HG03521 (cell line): ENCODE measurements at regions not wholly inside any gene's neighbourhood (a gene's known extent, or its start where the extent isn't known, plus 50 kb on each side); places are given as distances from the start of the nearest gene placed in this dataset.

Experiments used
- ATAC-seq: cut with Tn5 transposase; IDR thresholded peaks from one replicate; pipeline ENCODE4 v1.9.1; 2021; ENCODE audit warnings: mild to moderate bottlenecking, moderate library complexity; ENCODE audit not compliant: unreplicated experiment

GRCh38 chr13:106354961-106355360, 180.5 kb downstream of the EFNB2 start:
- no peak for ATAC-seq

- no peak for ATAC-seq
Measured at GRCh38 chr13:106352850-106353249, 182.6 kb downstream of the EFNB2 start.

GRCh38 chr13:106351251-106351650, 184.2 kb downstream of the EFNB2 start:
- no peak for ATAC-seq

- ATAC-seq, result no peak
Measured at GRCh38 chr13:106350208-106350607, 185.3 kb downstream of the EFNB2 start.

GRCh38 chr13:106349080-106349931, 186.2 kb downstream of the EFNB2 start:
- no peak for ATAC-seq

- no peak for ATAC-seq
Measured at GRCh38 chr13:106348075-106348840, 187.2 kb downstream of the EFNB2 start.

GRCh38 chr13:106344342-106344741, 191.1 kb downstream of the EFNB2 start:
- ATAC-seq, result no peak

GRCh38 chr13:106343836-106344235, 191.6 kb downstream of the EFNB2 start:
- no peak for ATAC-seq

GRCh38 chr13:106340249-106340648, 195.2 kb downstream of the EFNB2 start:
- no peak for ATAC-seq

- no peak for ATAC-seq
Measured at GRCh38 chr13:106337096-106337850, 198.2 kb downstream of the EFNB2 start.

- no peak for ATAC-seq
Measured at GRCh38 chr13:106336668-106337067, 198.8 kb downstream of the EFNB2 start.

- no peak for ATAC-seq
Measured at GRCh38 chr13:106332621-106333020, 202.8 kb downstream of the EFNB2 start.

- ATAC-seq, result no peak
Measured at GRCh38 chr13:106331116-106331515, 204.3 kb downstream of the EFNB2 start.

GRCh38 chr13:106329941-106330340, 205.5 kb downstream of the EFNB2 start:
- ATAC-seq, result no peak

GRCh38 chr13:106326751-106327150, 208.7 kb downstream of the EFNB2 start:
- no peak for ATAC-seq

- no peak for ATAC-seq
Measured at GRCh38 chr13:106324444-106324843, 211.0 kb downstream of the EFNB2 start.

GRCh38 chr13:106322628-106323027, 212.8 kb downstream of the EFNB2 start:
- no peak for ATAC-seq

GRCh38 chr13:106318941-106319411, 216.5 kb downstream of the EFNB2 start:
- ATAC-seq, result no peak

- no peak for ATAC-seq
Measured at GRCh38 chr13:106314417-106314816, 221.0 kb downstream of the EFNB2 start.

- no peak for ATAC-seq
Measured at GRCh38 chr13:106311004-106311403, 224.5 kb downstream of the EFNB2 start.

GRCh38 chr13:106310291-106310865, 225.1 kb downstream of the EFNB2 start:
- no peak for ATAC-seq
